ENCODE measurements at regions not wholly inside any gene's neighbourhood (a gene's known extent, or its start where the extent isn't known, plus 50 kb on each side); places are given as distances from the start of the nearest gene placed in this dataset.

DNA sequence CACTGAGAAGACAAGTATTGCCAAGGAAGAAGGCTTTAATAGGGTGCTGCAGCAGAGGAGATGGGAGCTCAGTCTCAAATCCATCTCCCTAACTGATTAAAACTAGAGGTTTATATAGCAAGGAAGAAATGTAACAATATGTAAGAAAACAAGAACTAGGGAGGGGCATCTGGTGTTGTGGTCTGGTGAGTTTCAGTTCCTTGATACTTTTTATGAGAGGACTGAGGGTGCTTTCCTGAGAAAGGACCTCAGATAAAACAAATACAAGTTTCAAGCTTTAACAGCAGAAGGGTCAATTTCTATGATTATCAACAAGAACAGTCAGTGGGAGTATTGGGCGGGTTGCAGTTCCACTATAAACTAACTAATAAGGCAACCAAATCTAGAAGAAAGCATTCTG, 1967.5 kb downstream of the SUCLG1 start:
- TF ChIP-seq, protein P1, sequence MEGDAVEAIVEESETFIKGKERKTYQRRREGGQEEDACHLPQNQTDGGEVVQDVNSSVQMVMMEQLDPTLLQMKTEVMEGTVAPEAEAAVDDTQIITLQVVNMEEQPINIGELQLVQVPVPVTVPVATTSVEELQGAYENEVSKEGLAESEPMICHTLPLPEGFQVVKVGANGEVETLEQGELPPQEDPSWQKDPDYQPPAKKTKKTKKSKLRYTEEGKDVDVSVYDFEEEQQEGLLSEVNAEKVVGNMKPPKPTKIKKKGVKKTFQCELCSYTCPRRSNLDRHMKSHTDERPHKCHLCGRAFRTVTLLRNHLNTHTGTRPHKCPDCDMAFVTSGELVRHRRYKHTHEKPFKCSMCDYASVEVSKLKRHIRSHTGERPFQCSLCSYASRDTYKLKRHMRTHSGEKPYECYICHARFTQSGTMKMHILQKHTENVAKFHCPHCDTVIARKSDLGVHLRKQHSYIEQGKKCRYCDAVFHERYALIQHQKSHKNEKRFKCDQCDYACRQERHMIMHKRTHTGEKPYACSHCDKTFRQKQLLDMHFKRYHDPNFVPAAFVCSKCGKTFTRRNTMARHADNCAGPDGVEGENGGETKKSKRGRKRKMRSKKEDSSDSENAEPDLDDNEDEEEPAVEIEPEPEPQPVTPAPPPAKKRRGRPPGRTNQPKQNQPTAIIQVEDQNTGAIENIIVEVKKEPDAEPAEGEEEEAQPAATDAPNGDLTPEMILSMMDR (IDR thresholded peaks at IDR 0.05) = no peak
- DNase-seq = no peak
- no peak overlapping the region for H3K4me3 ChIP-seq
- peaks cover 0 to 5% (median 0%) of the 10 kb centered on the region in 4 donors for H3K9me3 ChIP-seq
- H3K36me3 ChIP-seq = no peaks in the 10 kb centered on the region
- H3K27ac ChIP-seq = no peak overlapping the region
- H3K4me1 ChIP-seq = no peaks in the 10 kb centered on the region
- H3K27me3 ChIP-seq = no peaks in the 10 kb centered on the region

DNA sequence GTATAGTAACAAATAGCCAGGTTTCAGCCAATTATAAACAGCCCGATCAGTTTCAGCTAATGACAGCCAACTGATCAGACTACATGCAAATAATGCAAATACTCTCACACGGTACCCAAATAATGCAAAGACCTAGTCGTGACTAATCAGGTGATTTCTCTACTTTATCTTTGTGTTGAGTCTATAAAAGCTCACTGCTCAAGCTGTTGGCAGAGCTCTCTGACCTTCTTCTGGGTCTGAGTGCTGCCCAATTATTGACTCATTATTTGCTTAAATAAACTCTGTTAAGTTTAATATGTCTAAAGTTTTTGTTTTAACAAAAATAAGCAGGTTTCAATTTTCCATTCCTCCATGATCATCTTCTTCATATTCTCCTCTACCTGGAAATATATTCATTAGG, 1971.7 kb downstream of the SUCLG1 start:
- DNase-seq = no peak
- Histone ChIP-seq H3K27me3 (no peaks in the 10 kb centered on the region), H3K4me1 (no peaks in the 10 kb centered on the region), H3K9me3 (peaks cover 0 to 5% (median 0%) of the 10 kb centered on the region in 4 donors), H3K4me3 (no peak overlapping the region), H3K36me3 (no peaks in the 10 kb centered on the region), H3K27ac (no peak overlapping the region)
- TF ChIP-seq, protein P1 (IDR thresholded peaks at IDR 0.05) = no peak
- no peak for TF ChIP-seq POLR2A (IDR thresholded peaks at IDR 0.05)

DNA sequence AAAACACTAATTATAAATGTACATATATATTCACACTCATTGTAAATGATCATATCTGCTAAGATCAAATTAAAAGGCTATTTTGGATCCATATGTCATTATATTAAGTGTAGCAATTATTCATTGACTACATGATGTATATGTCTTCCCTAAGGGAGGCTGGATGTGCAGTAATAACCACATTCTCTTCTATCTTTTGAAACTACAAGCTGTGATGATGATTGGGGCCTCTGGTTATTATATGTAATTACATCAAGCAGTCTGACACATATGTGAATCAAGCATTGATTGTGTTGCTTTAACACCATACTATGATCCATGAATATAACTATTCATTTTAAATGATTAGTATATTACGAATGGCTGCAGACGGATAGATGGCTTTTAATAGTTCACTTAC, 1973.4 kb downstream of the SUCLG1 start:
- no peak overlapping the region for H3K4me3 ChIP-seq
- H3K4me1 ChIP-seq = no peaks in the 10 kb centered on the region
- H3K36me3 ChIP-seq = no peaks in the 10 kb centered on the region
- H3K9me3 ChIP-seq = no peaks in the 10 kb centered on the region
- no peaks in the 10 kb centered on the region for H3K27me3 ChIP-seq
- no peak for DNase-seq
- no peak overlapping the region for H3K27ac ChIP-seq
- TF ChIP-seq POLR2A (IDR thresholded peaks at IDR 0.05) = no peak
- TF ChIP-seq, protein P1 (IDR thresholded peaks at IDR 0.05) = no peak

DNA sequence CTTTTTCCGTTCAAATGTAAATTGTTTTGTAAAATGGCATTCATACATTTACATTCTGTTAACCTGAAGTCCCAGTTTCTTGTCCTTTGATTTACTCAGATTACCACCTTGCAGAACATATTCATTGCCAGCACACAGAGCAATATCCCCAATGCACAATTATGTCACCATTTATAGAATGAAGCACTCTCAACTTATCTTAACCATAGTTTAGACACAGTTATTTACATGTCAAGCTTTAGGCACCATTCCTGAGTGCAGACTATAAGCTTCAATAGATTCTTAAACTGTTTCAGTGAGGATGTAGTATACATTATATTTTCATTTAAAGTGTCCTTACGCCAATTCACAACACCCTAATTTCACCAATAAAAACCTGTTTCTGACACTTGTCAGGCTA, 1977.9 kb downstream of the SUCLG1 start:
- H3K27ac ChIP-seq = no peak overlapping the region
- TF ChIP-seq, protein P1 (IDR thresholded peaks at IDR 0.05) = no peak
- TF ChIP-seq POLR2A (IDR thresholded peaks at IDR 0.05) = no peak
- no peaks in the 10 kb centered on the region for H3K4me1 ChIP-seq
- H3K4me3 ChIP-seq = no peak overlapping the region
- H3K9me3 ChIP-seq = no peaks in the 10 kb centered on the region
- H3K27me3 ChIP-seq = no peaks in the 10 kb centered on the region
- no peaks in the 10 kb centered on the region for H3K36me3 ChIP-seq
- DNase-seq = no peak

DNA sequence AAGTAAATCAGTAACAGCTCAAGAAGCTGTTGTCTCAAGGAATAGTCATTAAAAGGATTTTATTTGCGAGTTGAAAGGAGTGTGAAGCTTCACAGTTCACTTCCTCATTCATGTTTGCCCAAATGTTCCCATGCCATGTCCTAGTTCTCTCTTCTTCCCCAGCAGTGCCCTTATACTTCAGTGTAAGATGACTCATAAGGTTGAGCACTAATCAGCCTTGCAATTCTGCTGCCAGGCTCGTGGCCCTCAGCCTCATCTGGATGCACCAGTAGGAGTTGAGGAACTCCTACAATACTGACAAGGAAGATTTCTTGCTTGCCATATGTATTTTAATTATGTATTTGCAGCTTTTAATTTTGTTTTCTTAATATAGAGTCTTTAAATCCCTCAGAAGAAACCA, 1980.4 kb downstream of the SUCLG1 start:
- TF ChIP-seq, protein P1 (IDR thresholded peaks at IDR 0.05) = no peak
- TF ChIP-seq POLR2A (IDR thresholded peaks at IDR 0.05) = no peak
- no peak for DNase-seq

DNA sequence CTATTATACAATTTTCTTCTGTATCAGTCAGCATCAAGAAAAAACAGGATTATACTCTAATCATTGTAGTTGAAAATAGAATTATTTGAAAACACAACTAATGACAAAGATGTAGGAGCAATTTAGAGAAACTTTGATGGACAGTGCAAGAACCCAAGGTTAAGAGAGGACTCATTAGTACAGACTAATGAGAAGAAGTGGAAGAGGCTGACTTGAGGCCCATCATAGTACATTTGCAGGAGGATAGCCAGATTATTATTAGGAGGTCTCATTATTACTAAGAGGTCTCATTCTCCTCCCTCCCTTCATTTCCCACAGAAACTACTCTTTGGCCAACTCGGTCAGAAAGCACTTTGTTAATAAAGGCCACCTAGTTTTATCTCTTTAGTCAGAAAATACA, 1983.0 kb downstream of the SUCLG1 start:
- no peaks in the 10 kb centered on the region for H3K9me3 ChIP-seq
- no peaks in the 10 kb centered on the region for H3K27me3 ChIP-seq
- no peaks in the 10 kb centered on the region for H3K36me3 ChIP-seq
- no peak overlapping the region for H3K27ac ChIP-seq
- no peak overlapping the region for H3K4me3 ChIP-seq
- no peak for DNase-seq
- H3K4me1 ChIP-seq = no peaks in the 10 kb centered on the region
- no peak for TF ChIP-seq POLR2A (IDR thresholded peaks at IDR 0.05)
- TF ChIP-seq, protein P1 (IDR thresholded peaks at IDR 0.05) = no peak

More for the DNA sequence above, 1980.4 kb downstream of the SUCLG1 start:
- Histone ChIP-seq H3K36me3 (no peaks in the 10 kb centered on the region), H3K27me3 (no peaks in the 10 kb centered on the region), H3K4me3 (no peak overlapping the region), H3K27ac (no peak overlapping the region), H3K9me3 (no peaks in the 10 kb centered on the region), H3K4me1 (no peaks in the 10 kb centered on the region)
